Stimulated activated CD4-positive, alpha-beta T cell treated with anti-CD3 and anti-CD28 coated beads, Interleukin-15, amount 100 ng/mL, for 48 hours (primary cell): ENCODE measurements at regions not wholly inside any gene's neighbourhood (a gene's known extent, or its start where the extent isn't known, plus 50 kb on each side); places are given as distances from the start of the nearest gene placed in this dataset.
A peak's percentile ranks its signal among the peaks of the same experiment; 100 is the strongest.
"Not testable (repeated sequence)": the region's sequence is repeated elsewhere in the genome, so short reads cannot be mapped to it uniquely, and the experiment has no call there.

Experiments
- DNase-seq, 2 donors: peaks; one replicate each; pipeline ENCODE4 v3.0.0-alpha.2; 2020; ENCODE audit warnings: low read depth in 2 of 2

- DNase-seq, result no peak
Measured at GRCh38 chr7:106583706-106584690, 77.0 kb downstream of the CCDC71L start.

- no peak for DNase-seq
Measured at GRCh38 chr7:106583100-106583499, 77.9 kb downstream of the CCDC71L start.

GRCh38 chr7:106582365-106582764, 78.6 kb downstream of the CCDC71L start:
- DNase-seq, result no peak

- DNase-seq, result not testable (repeated sequence)
Measured at GRCh38 chr7:106579086-106579485, 81.9 kb downstream of the CCDC71L start.

GRCh38 chr7:106575138-106575823, 85.7 kb downstream of the CCDC71L start:
- DNase-seq, result no peak

GRCh38 chr7:106573738-106574137, 87.2 kb downstream of the CCDC71L start:
- DNase-seq, result no peak

- no peak for DNase-seq
Measured at GRCh38 chr7:106573125-106573663, 87.8 kb downstream of the CCDC71L start.

GRCh38 chr7:106572394-106573124, 88.4 kb downstream of the CCDC71L start:
- DNase-seq, result no peak

GRCh38 chr7:106571563-106571962, 89.4 kb downstream of the CCDC71L start:
- DNase-seq, result no peak

- no peak for DNase-seq
Measured at GRCh38 chr7:106570948-106571418, 90.0 kb downstream of the CCDC71L start.

GRCh38 chr7:106570146-106570545, 90.8 kb downstream of the CCDC71L start:
- no peak for DNase-seq

- DNase-seq, result peak in 1 of 2 donors; percentile 2
Measured at GRCh38 chr7:106569500-106569929, 91.4 kb downstream of the CCDC71L start.

GRCh38 chr7:106568680-106569499, 92.1 kb downstream of the CCDC71L start:
- no peak for DNase-seq

GRCh38 chr7:106568002-106568679, 92.8 kb downstream of the CCDC71L start:
- no peak for DNase-seq

- not testable (repeated sequence) for DNase-seq
Measured at GRCh38 chr7:106567204-106568001, 93.6 kb downstream of the CCDC71L start.

GRCh38 chr7:106566672-106567071, 94.3 kb downstream of the CCDC71L start:
- DNase-seq, result no peak

GRCh38 chr7:106566196-106566595, 94.8 kb downstream of the CCDC71L start:
- no peak for DNase-seq

GRCh38 chr7:106565428-106565827, 95.5 kb downstream of the CCDC71L start:
- no peak for DNase-seq

GRCh38 chr7:106563466-106564150, 97.3 kb downstream of the CCDC71L start:
- no peak for DNase-seq
